GM21367 (cell line): ENCODE measurements at regions not wholly inside any gene's neighbourhood (a gene's known extent, or its start where the extent isn't known, plus 50 kb on each side); places are given as distances from the start of the nearest gene placed in this dataset.
"Not testable (repeated sequence)": the region's sequence is repeated elsewhere in the genome, so short reads cannot be mapped to it uniquely, and the experiment has no call there.

Source experiments
- ATAC-seq: cut with Tn5 transposase; IDR thresholded peaks from one replicate; pipeline ENCODE4 v1.9.1; 2021; ENCODE audit not compliant: unreplicated experiment

DNA sequence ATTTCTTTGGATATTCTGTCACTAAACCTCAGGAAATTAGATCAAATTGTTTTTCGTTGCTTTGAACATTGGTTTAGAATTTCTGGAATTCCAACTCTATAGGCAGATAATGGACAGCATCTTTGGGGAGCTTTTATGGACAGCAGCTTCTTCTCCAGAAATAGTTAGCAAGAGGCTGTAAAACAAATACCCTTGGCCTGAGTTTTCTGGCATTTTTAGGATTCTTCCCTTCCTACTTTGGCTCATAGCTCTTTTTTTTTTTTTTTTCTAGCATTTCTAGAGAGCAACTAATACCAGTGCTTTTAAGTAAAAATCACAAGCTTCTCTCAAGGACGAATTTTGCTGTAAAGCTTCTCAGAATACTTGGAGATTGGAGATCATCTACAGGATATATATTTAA lies 169.8 kb upstream of the SPRY2 start:
- no peak for ATAC-seq

DNA sequence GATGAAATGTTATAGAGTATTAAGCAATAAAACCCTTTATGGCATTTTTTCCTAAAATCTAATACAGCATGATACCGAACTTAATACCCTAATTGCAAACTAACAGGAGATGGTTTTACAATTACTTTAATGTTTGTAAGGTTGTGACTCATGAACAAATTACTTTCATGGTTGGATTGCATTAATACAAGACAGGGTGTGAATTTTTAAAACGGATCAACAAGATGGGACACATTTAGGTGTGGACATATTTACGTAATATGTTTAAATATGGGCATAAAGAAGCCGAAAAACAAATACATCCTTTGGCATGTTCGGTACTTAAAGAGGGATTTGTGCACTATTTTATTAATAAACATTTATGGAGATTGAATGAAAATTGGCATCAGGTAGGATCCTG lies 168.3 kb upstream of the SPRY2 start:
- ATAC-seq: no peak

DNA sequence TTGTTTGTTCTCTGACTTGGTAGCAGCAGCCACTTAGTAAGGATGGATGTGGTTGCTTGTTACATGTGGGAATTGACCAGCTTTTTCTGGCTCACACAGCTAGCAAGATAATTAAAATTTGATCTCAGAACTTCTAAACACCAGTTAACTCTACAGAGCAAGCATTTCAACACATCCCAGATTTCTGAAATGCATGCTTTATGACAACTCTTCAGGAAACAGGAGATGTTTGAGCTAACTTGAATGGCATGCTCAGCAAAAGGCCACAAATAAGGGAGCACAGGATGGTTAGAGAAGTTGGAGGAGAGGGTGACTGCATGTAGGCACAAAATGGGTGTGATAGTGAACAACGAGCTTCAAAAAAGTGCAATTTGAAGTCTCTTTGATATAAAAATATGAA lies 167.1 kb upstream of the SPRY2 start:
- no peak for ATAC-seq

DNA sequence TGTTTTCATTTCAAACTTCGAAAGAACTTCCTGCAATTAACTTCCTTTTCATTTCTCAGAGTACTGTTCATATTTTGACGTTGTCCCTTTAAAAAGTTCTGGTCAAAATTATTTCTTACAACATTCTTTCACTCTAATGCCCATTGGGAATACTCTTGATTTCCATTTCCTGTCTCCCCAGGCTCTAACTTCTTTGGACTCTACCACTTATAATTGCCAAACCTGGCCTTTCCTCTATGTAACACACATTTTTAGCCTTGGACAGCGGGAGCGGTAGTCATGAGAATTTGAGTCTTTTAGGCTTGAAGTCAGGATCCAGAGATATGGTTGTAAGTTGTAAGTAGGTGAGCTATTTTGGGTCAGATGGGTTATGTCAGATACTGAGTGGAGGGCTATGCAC lies 163.5 kb upstream of the SPRY2 start:
- ATAC-seq: no peak

DNA sequence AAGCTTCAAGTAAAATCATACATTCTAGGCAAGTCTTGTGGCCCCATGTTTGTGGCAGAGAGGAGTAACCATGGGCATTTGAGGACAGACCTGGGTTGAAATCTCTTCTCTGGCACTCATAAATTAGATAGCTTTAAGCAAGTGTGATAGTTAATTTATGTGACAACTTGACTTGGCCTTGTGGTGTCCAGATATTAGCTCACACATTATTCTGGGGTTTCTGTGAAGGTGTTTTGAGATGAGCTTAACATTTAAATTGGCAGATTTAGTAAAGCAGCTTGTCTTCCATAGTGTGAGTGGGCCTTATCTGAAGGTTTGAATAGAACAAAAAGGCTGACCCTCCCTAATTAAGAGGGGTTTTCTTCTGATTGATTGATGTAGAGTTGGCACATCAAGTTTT lies 161.4 kb upstream of the SPRY2 start:
- ATAC-seq: no peak

DNA sequence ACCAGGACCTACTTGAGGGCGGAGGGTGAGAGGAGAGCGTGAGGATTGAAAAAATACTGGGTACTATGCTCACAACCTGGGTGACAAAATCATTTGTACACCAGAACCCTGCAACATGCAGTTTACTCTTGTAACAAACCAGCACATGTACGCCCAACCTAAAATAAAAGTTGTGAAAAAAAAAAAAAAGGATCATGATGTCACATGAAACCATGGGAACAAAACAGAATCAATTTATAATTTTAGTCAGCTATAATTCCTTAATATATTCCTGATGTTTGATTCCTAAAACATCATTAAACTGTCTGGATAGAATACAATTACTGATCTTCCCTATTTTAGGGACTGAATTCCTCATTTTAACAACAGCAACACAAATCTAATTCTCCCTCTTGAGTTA lies 160.6 kb upstream of the SPRY2 start:
- ATAC-seq: no peak

DNA sequence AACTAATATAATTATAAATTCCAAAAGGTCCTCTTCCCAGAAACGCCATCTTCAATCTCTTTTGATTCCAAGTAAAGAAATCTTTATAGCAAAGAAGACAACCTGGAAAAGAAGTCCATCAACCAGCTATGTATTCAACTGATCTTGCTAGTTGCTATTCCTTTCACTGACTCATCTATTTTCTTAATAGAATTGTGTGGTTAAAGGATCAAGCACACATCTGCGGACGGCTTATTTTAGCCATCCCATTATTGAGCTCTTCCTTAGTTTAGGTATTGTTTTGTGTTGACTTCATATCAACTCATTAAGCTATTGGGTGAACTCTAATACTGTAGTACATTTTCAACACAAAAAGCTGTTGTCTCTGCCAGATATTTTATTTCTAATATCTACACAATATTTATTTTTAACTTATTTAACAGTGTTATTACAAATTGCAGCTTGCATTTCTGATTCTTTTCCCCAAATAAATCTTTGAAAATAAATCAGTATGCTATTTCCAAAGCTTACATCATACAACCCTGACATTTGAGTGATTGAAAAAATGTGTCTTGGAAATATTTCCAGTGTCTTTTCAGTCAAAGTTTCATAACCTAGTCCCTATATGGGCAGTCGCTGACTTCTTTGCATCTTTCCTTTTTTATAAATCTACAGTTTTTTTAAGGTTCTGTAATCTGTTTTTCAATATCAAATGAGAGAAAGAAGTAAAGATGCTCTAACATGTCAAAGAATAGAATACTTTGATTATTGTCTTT lies 158.8 kb upstream of the SPRY2 start:
- ATAC-seq: no peak

DNA sequence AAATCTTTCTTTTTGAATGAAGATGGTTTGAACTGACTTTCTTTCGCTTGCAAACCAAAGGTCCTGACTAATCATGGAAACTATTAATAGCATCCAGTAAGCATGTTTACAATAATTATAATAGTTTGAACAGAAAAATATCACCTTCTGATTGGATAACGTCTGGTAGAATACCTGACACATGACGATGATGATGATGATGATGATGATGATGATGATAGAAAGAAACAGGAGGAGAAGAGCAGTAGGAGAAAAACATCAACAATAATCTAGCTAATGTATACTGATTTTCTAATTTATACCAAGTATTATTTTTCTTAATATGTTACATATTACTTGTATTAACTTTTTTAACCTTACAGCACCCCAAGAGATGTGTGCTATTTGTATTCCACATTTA lies 157.5 kb upstream of the SPRY2 start:
- ATAC-seq: no peak

DNA sequence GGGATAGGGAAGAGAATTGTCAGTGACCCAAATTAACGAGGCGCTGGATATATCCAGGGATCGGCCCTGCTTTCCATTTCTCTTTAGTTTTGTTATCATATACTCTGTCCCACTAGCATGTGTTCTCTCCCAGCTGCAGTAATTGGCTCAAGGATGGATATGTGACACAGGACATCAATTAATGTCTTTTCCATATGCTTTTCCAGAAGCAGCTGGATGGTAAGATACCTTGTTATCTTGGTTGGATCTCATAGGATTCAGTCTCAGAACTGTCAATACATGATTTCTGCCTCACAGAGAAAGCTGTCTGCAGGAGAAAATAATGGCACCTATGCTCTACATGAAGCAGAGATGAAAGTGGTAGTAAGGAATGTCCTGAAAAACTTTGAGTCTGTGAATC lies 157.1 kb upstream of the SPRY2 start:
- ATAC-seq: no peak

DNA sequence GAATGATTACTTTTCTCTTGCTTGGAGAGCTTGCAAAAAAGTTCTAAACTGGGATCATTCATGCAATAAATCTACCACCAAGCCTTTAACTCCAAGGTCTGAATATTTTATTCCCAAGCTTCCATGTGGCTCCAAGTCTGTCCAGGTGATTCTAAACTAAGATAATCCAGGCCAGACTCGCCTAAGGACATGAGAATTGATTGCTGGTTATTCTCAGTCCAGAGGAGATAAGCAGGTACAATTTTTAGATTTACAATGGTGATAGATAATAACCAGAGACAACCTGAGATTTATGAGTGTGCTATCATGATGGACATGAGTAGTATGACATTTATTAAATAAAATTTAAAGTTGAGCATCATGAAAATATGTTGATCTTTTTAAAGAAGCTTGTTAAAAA lies 156.5 kb upstream of the SPRY2 start:
- ATAC-seq: no peak

DNA sequence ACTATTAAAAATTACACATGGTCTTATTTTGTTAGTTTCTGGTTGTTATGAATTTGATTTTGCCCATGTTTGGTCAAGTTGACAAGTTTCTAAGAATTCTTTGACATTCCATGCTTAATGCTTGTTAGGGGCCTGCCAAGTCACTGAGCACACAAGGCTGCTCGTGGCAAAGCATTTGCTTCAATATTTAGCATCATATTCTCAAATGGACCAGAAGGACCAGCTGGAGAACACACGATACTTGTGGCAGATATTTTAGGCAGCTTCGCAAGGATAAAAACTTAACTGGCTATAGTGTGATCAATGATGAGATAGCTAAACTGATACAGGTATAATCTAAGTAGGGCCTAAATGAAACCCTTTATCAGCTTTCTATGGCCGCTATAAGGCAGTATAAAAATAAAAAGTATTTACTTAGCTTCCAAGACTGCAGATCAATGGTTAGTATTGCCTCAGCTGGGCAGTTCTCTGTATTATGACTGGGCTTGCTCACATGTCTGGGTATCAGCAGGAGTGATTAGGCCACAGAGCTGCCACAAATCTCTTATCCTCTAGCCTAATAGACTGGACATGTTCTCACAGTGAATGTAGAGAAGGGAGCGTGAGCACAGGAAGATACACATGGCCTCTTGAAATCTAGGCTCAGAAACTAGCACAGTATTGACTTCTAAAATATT lies 155.9 kb upstream of the SPRY2 start:
- no peak for ATAC-seq

DNA sequence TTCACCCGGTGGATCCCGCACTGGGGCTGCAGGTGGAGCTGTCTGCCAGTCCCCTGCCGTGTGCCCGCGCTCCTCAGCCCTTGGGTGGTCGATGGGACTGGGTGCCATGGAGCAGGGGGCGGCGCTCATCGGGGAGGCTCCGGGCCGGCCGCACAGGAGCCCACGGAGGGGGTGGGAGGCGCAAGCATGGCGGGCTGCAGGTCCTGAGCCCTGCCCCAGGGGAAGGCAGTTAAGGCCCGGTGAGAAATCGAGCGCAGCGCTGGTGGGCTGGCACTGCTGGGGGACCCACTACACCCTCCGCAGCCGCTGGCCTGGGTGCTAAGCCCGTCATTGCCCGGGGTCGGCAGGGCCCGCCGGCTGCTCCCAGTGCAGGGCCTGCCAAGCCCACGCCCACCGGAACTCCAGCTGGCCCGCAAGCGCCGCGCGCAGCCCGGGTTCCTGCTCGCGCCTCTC lies 149.6 kb upstream of the SPRY2 start:
- ATAC-seq: not testable (repeated sequence)

DNA sequence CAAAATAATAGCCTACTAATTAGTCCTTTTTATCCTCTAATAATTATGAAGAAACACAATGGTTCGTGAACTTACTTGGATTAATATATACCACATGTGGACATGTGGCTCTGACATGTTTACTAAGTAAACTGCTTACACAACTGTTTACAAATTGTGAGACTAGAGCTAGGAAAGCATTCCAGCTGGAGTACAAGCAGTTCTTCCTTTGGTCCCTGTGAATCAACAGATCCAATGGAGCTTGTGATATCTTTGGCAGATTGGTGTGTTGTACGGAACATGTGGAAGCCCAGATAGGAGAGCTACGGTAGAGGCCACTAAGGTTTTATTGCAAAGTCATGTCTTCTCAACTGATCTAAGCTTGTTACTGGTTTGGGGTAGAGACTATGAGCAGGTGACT lies 145.5 kb upstream of the SPRY2 start:
- no peak for ATAC-seq

DNA sequence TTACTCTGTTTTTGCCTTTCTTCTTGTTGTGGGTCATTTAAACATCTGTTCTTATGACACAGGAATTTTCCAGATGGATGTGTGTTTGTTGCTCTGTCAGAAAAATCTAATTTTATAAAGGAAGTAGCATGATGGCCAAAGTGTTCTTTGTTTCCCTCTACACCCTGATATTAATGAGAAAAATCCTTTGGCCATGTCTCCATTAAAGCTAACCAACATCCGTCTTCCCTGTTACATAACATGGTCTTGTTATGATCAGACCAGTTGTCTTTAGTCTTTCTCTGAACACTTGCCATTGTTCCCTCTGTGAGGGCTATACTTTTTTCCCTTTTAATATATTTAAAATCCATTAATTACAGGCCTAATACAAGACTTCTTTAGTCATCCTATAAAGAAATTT lies 142.2 kb upstream of the SPRY2 start:
- ATAC-seq: no peak

DNA sequence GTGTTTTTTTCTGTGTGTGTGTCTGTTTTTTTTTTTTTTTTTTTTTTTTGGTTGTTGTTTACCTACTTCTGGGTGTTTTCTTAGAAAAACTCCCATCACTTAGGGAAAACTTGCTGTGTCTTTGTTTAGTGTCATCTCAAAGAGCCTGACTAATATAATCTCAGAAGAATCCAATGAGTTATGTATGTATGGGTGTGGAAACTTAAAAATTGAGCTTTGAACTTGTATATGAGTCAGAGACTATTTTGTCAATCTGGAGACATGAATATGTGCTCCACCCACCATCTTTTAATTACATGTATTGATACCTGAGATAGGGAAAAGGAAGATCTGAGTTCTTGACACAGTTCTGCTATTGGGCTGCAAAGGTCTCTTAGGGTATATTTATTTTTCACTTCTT lies 140.7 kb upstream of the SPRY2 start:
- ATAC-seq: no peak

DNA sequence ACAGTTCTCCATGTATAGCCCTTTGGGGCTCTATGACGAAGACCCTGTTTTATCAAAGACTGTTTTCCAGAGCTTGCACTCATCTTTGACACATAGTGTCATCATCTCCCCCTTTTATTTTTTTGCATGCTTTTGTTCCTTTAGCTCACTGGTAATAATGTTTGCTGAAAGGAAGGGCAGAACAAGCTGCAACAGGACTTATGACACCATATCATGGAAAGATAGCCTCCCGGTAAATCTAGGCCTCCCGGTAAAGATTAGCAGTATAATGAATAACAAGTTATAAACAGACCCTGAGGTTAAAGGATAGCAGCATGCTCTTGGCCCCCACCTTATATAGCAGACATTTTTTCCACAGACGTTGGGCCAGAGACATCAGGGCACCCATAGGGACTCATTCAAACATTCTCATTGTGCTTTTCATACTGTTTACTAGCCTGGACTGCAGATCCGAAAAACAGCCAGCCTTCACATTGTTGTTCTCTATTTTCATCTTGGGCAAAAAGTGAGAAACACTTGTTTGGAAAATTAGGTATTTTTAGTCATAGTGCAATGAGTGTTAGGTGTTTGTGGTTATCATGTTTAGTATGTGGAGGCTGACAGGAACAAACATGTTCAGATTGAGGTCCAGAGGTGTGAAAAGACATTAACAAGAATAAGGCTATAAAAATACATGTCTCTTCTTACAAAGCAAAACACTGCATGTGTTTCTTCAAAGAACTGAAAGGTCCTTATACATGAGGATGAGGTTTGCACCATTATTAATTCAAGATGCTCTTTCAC lies 136.9 kb upstream of the SPRY2 start:
- ATAC-seq: no peak

DNA sequence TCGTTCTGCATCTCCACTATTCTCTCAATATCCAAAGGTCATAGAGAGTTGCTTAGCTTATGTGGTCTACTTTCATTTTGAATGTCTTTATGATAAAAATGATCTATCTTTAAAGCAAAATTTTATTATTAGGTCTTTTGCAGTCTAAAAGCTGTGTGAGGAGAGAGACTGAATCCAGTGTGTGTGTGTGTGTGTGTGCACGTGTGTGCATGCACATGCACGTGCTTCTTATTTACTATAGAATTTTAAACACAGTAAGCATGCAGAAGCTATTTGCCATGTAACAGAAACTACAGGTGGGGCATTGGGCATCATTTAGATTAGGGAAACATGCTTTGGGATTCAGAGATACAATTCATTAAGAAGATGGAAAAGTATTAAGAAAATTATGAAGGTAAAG lies 136.0 kb upstream of the SPRY2 start:
- ATAC-seq: no peak

DNA sequence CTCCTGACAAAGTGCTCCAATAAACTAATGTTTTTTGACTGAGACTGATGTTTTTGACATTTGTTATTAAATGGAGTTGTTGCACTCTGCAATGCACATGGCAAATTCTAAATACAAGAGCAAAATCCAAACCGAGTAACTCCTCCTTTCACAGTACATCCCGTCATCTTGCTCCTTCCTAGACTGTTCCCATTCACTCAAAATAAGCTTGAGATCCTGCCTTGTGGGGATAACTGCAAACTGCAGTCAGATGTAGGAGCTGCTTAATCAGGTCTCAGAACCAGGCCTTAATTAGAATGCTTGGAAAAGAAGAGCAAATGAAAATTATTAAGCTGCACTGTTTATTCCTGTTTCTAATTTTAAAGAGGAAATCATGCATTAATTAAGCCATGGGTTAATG lies 134.8 kb upstream of the SPRY2 start:
- no peak for ATAC-seq

DNA sequence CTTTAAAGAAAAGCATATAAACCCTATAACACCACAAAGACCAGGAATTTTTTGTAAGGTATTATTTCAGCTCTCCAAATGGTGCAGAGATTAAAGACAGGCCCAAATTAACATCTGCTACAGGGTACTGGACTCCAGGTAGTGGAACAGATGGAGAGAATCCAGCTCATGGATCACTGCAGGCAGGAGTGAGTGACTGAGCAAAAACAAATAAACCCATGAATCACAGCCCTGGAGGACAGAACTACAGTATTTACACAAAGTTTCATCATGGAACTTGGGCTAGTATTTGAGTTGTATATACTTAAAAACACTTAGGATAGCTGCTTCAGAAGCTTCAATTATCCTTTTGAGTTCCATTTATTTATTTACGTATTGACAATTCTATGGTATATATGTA lies 132.8 kb upstream of the SPRY2 start:
- ATAC-seq: no peak

DNA sequence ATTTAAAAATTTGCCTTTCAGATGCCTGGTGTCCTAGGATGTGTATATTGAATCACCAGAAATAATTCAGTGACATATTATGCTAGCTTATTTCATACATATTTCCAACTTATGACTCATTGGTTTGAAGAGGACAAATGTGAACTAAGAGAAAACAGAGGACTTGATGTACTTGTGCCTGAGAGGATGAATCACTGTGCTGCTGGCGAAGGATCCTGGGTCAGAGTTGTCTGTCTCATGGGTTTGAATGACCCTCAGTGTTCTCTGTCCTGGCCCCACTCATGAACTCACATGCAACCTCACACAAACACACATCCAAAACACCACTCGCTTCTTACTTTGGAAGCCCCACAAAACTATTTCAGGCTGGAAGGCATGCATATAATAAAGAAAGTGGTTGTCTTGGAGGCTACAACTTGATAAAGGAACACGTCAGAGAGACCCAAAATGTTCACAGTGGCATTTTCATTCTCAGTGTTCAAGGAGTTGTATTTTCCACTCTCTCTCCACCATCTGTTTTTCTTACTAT lies 129.0 kb upstream of the SPRY2 start:
- ATAC-seq: no peak

DNA sequence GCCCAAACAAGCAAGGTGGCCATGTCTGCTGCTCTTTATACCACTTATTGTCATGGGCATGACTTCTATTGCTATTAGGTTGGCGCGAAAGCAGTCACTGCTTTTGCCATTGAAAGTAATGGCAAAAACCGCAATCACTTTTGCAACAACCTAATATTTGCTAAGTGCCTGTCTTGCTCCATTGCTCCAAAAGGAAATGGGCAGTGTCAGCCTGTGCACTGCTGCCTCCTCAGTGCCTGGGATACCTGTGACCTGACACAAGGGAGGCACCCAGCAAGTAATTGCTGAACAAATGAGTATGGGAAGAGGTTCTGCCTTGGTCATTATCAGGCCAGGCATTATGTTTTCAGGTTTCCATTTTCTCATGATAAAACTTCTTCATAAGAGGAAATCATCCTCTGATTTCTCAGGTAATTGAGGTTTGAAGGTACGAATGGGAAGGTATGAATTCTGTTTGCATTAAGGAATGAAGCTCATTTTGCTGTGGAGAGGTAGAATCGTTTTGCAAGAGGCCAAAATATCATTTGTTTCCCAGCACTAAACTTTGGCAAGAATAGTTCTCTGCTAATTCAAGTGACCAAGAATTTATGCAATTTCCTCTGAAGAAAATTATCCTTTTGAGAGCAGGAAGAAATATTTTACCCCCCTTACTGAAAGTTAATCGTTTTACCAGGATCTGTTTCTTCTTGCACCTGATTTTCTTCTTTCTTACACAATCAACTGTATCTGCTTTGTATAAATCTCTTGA lies 128.4 kb upstream of the SPRY2 start:
- ATAC-seq: no peak
